Brain microvascular endothelial cell (primary cell): ENCODE measurements at regions not wholly inside any gene's neighbourhood (a gene's known extent, or its start where the extent isn't known, plus 50 kb on each side); places are given as distances from the start of the nearest gene placed in this dataset.

Experiments
- DNase-seq: peaks from one replicate; pipeline ENCODE4 v3.0.0-alpha.2; 2020
- H3K27ac ChIP-seq: fragments of 250-450 bp; sonication (Bioruptor Pico); 2 replicates; pipeline ENCODE4 v1.5.1; 2020; ENCODE audit warnings: mild to moderate bottlenecking, moderate library complexity
- H3K27me3 ChIP-seq: fragments of 250-450 bp; sonication (Bioruptor Pico); replicated peaks from 2 replicates; pipeline ENCODE4 v1.5.1; 2020; ENCODE audit warnings: mild to moderate bottlenecking
- H3K36me3 ChIP-seq: fragments of 250-450 bp; sonication (Bioruptor Pico); replicated peaks from 2 replicates; pipeline ENCODE4 v1.5.1; 2020; ENCODE audit warnings: mild to moderate bottlenecking
- H3K4me3 ChIP-seq: 2 replicates; pipeline ENCODE4 v1.5.1; 2011; ENCODE audit warnings: low read depth, mild to moderate bottlenecking, control low read depth, low read length, moderate library complexity
- in situ Hi-C: cut with HindIII; loops from 2 replicates; pipeline ENCODE4 v1.10.0; 2017; ENCODE audit warnings: low sequenced_read_pairs, low pct_ligation_motif_present
- TF ChIP-seq, protein P1 (sequence below): IDR thresholded peaks from 2 replicates; pipeline ENCODE4 v1.5.1; 2011; ENCODE audit warnings: low read depth, mild to moderate bottlenecking, moderate library complexity, low read length, control low read depth, inconsistent platforms; ENCODE audit errors: missing control alignments

DNA sequence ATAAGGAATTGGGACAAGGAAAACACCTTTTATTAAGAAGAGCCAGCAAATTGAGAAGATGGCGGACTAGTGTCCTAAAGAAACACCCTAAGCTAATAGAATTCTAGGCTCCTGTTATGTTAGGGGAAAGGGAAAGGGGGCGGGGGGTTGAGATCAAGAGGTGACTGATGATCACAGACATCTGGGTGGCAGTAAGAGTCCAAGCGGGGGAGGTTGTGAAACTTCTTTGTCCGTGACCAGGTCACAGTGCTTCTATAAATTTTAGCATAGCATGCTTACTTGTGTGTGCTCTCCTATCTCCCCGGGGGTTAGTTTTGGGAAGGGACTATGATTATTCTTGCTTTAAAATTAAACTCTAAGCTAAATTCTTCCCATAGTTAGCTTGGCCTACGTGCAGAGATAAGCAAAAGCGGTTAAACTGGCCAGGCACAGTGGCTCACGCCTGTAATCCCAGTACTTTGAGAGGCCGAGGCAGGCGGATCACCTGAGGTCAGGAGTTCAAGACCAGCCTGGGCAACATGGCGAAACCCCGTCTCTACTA lies 262.1 kb downstream of the SKIDA1 start:
- Histone ChIP-seq H3K27ac (no peak overlapping the region), H3K27me3 (no peaks in the 10 kb centered on the region), H3K36me3 (no peaks in the 10 kb centered on the region), H3K4me3 (no peak overlapping the region)
- no peak for DNase-seq
- TF ChIP-seq, protein P1, sequence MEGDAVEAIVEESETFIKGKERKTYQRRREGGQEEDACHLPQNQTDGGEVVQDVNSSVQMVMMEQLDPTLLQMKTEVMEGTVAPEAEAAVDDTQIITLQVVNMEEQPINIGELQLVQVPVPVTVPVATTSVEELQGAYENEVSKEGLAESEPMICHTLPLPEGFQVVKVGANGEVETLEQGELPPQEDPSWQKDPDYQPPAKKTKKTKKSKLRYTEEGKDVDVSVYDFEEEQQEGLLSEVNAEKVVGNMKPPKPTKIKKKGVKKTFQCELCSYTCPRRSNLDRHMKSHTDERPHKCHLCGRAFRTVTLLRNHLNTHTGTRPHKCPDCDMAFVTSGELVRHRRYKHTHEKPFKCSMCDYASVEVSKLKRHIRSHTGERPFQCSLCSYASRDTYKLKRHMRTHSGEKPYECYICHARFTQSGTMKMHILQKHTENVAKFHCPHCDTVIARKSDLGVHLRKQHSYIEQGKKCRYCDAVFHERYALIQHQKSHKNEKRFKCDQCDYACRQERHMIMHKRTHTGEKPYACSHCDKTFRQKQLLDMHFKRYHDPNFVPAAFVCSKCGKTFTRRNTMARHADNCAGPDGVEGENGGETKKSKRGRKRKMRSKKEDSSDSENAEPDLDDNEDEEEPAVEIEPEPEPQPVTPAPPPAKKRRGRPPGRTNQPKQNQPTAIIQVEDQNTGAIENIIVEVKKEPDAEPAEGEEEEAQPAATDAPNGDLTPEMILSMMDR = no peak
- in situ Hi-C loops = no loop called here

DNA sequence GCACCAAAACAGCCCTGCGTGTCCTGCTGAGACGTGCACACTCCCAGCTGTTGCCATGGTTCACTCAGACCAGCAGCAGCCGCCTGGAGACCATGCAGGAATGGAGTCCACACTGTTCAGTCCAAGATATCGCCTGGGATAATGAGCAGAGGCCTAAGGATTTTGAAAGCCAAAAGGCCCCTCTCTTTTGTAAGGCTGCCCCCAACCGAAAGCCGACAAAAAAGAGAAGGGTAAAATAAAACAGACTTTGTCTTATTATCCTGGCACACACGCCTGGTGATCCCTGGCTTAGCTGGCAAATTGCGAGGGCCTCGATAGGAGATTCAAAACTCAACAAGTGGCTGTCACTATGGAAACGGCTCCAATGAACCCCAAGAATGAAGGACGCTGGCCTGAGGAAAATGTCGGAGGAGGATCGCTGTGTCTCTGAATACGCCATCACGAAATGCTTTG lies 263.6 kb downstream of the SKIDA1 start:
- Histone ChIP-seq H3K4me3 (no peak overlapping the region), H3K27ac (no peak overlapping the region), H3K36me3 (no peaks in the 10 kb centered on the region), H3K27me3 (no peaks in the 10 kb centered on the region)
- TF ChIP-seq, protein P1 = no peak
- in situ Hi-C loops = no loop called here
- DNase-seq = no peak

DNA sequence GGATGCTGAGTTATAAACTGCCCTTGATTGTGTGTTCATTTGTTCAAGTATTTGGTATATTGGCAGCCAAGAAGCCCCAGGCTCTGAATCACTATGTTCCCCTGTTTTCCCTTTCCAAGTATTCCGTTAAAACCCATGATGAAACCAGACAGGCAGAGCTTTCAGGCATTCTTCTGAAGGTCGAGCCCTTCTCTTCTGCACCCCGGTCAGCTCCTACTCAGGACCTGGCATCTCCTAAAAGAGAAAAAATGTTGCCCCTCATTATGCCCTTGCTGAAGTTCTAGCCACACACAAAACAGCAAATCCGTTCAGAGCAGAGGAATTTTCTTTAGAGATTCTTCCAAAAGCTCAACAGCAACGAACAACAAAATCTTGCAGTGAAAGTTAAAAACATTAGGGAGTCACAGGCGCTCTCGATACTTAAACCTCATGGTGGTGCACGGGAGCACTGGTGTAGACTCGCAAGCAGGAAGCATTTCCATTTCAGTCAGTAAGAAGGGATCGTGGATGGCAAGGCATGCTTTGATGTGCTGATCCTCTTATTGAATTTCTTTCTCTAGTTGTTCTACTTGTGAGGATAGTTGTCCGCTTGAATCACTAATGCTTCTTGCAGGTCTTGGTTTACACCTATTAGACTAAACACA lies 264.9 kb downstream of the SKIDA1 start:
- DNase-seq = no peak
- TF ChIP-seq, protein P1 = peak; percentile 19
- Histone ChIP-seq H3K27me3 (no peaks in the 10 kb centered on the region), H3K4me3 (no peak overlapping the region), H3K27ac (no peak overlapping the region), H3K36me3 (no peaks in the 10 kb centered on the region)
- in situ Hi-C loops = no loop called here

DNA sequence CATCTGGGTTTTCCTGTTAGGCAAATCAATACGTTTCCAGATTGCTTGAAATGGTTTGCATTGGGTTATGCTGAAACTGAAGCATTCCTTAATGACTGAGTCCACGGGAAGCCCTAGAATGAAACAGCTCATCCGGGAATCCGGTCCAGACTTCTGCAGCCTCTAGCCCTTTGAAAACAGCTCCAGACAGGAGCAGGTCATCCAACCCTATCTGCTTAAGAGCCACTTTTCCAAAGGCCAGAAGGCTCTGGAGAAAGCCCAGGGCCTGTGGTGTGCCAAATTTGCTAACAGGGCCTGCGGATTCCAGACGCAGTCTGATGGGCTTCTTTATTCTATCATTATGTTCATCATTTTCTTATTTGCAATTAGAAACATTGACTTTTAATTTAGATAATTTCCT lies 265.4 kb downstream of the SKIDA1 start:
- in situ Hi-C loops = no loop called here
- no peaks in the 10 kb centered on the region for H3K36me3 ChIP-seq
- no peak for DNase-seq
- no peak overlapping the region for H3K4me3 ChIP-seq
- no peak overlapping the region for H3K27ac ChIP-seq
- no peaks in the 10 kb centered on the region for H3K27me3 ChIP-seq
- TF ChIP-seq, protein P1 = no peak

DNA sequence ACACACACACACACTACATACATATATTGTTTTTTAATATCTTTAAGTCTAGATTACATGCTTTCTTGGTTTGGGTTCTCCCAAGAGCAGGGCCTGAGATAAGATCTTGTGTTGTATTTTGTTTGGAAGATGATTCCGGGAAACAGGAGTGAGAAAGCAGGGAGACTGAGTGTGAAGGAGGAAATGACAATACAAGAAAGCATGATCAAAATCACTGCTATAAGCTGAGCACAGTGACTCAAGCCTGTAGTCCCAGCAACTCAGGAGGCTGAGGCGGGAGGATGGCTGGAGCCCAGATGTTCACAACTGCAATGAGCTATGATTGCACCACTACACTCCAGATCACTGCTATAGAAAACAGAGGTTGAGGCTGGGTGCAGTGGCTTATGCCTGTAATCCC lies 267.6 kb downstream of the SKIDA1 start:
- H3K27ac ChIP-seq = no peak overlapping the region
- DNase-seq = peak; percentile 57
- TF ChIP-seq, protein P1 = no peak
- H3K36me3 ChIP-seq = no peaks in the 10 kb centered on the region
- no peaks in the 10 kb centered on the region for H3K27me3 ChIP-seq
- H3K4me3 ChIP-seq = no peak overlapping the region
- in situ Hi-C loops = no loop called here

DNA sequence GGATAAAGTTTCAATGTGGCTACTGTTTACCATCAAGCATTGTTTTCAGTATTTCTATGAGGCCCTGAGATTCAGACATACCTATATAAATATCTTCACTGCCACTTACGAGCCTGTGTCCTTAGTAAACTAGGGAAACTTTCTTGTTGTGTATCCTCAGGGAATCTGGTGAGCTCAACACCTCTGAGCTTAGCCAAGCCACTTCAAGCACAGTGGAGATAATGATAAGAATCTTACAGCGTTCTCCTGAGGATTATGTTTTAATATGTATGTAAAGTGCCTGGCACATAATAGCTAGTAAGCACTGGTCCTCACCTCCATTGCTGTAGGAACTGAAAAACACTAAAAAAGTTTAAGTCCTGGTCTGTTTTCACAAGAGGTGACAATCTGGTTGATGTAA lies 268.3 kb downstream of the SKIDA1 start:
- H3K36me3 ChIP-seq = no peaks in the 10 kb centered on the region
- no peaks in the 10 kb centered on the region for H3K27me3 ChIP-seq
- H3K4me3 ChIP-seq = no peak overlapping the region
- TF ChIP-seq, protein P1 = no peak
- no peak for DNase-seq
- H3K27ac ChIP-seq = no peak overlapping the region
- in situ Hi-C loops = no loop called here
